Neutrophil (primary cell): ENCODE measurements at regions not wholly inside any gene's neighbourhood (a gene's known extent, or its start where the extent isn't known, plus 50 kb on each side); places are given as distances from the start of the nearest gene placed in this dataset.

Experiments
- H3K27ac ChIP-seq: fragments of 200-600 bp; sonication (generic); 2 replicates; pipeline ENCODE4 v1.5.1; 2016; ENCODE audit warnings: mild to moderate bottlenecking, moderate library complexity
- H3K27me3 ChIP-seq: fragments of 200-600 bp; sonication (generic); 2 replicates; pipeline ENCODE4 v1.6.0; 2016; ENCODE audit warnings: mild to moderate bottlenecking
- H3K36me3 ChIP-seq: fragments of 200-600 bp; sonication (generic); 2 replicates; pipeline ENCODE4 v1.5.1; 2017
- H3K4me1 ChIP-seq, 2 experiments: fragments of 200-600 bp in 1 of 2; sonication (generic) in 1 of 2; 1 replicate in 1 of 2; 2 replicates in 1 of 2; pipeline versions ENCODE4 v1.5.1 to v1.6.1; 2013 to 2016; ENCODE audit warnings: low read depth in 1 of 2, low read length in 1 of 2, mild to moderate bottlenecking in 1 of 2, moderate library complexity in 1 of 2; ENCODE audit not compliant: control insufficient read depth in 1 of 2, insufficient read depth in 1 of 2
- H3K4me3 ChIP-seq, 2 experiments: fragments of 200-600 bp in 1 of 2; sonication (generic) in 1 of 2; 1 replicate in 1 of 2; 2 replicates in 1 of 2; pipeline ENCODE4 v1.5.1; 2013 to 2016; ENCODE audit warnings: low read depth in 1 of 2, low read length in 1 of 2, mild to moderate bottlenecking in 1 of 2, moderate library complexity in 1 of 2
- H3K9me3 ChIP-seq: fragments of 200-600 bp; sonication (generic); 2 replicates; pipeline ENCODE4 v1.5.1; 2016
- TF ChIP-seq, protein P1 (sequence below): fragments of 200-600 bp; sonication (generic); IDR thresholded peaks from 2 replicates; pipeline ENCODE4 v1.5.1; 2016; ENCODE audit warnings: antibody characterized with exemption

- Histone ChIP-seq H3K27me3 (peaks cover 8% of the 10 kb centered on the region), H3K4me1 (peaks cover 6% of the 10 kb centered on the region in 2 experiments), H3K4me3 (no peak overlapping the region), H3K27ac (no peak overlapping the region), H3K9me3 (no peaks in the 10 kb centered on the region), H3K36me3 (no peaks in the 10 kb centered on the region)
- TF ChIP-seq, protein P1, sequence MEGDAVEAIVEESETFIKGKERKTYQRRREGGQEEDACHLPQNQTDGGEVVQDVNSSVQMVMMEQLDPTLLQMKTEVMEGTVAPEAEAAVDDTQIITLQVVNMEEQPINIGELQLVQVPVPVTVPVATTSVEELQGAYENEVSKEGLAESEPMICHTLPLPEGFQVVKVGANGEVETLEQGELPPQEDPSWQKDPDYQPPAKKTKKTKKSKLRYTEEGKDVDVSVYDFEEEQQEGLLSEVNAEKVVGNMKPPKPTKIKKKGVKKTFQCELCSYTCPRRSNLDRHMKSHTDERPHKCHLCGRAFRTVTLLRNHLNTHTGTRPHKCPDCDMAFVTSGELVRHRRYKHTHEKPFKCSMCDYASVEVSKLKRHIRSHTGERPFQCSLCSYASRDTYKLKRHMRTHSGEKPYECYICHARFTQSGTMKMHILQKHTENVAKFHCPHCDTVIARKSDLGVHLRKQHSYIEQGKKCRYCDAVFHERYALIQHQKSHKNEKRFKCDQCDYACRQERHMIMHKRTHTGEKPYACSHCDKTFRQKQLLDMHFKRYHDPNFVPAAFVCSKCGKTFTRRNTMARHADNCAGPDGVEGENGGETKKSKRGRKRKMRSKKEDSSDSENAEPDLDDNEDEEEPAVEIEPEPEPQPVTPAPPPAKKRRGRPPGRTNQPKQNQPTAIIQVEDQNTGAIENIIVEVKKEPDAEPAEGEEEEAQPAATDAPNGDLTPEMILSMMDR = no peak
Observed at GRCh38 chr18:10027461-10027860, 113.6 kb downstream of the VAPA start.

DNA sequence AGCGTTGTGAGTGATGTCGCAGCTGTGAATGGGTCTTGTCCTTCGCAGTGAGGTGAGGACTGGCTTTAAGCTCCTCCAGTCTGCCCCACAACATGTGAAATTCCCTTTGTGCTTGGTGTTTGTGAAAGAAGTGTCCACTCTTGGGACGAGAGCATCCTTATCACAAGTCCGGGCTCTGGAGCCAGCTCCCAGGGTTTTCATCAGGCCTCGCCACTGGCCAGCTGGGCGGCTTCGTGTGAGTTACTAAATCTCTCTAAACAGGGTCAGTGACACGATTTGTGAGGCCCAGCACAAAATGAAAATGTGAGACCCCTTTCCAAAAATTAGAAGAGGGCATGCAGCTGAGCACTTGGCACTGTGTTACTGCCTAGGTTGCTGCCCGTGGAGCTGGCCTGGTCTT lies 115.9 kb downstream of the VAPA start:
- Histone ChIP-seq H3K36me3 (no peaks in the 10 kb centered on the region), H3K4me1 (peaks cover 10 to 11% of the 10 kb centered on the region in 2 experiments), H3K27ac (no peak overlapping the region), H3K4me3 (no peak overlapping the region), H3K9me3 (no peaks in the 10 kb centered on the region), H3K27me3 (peaks cover 20% of the 10 kb centered on the region)
- TF ChIP-seq, protein P1 = no peak

- Histone ChIP-seq H3K36me3 (no peaks in the 10 kb centered on the region), H3K9me3 (no peaks in the 10 kb centered on the region), H3K4me1 (peaks cover 10 to 11% of the 10 kb centered on the region in 2 experiments), H3K27me3 (peaks cover 20% of the 10 kb centered on the region), H3K4me3 (no peak overlapping the region), H3K27ac (no peak overlapping the region)
- TF ChIP-seq, protein P1 = no peak
Observed at GRCh38 chr18:10030816-10031541, 117.2 kb downstream of the VAPA start.

DNA sequence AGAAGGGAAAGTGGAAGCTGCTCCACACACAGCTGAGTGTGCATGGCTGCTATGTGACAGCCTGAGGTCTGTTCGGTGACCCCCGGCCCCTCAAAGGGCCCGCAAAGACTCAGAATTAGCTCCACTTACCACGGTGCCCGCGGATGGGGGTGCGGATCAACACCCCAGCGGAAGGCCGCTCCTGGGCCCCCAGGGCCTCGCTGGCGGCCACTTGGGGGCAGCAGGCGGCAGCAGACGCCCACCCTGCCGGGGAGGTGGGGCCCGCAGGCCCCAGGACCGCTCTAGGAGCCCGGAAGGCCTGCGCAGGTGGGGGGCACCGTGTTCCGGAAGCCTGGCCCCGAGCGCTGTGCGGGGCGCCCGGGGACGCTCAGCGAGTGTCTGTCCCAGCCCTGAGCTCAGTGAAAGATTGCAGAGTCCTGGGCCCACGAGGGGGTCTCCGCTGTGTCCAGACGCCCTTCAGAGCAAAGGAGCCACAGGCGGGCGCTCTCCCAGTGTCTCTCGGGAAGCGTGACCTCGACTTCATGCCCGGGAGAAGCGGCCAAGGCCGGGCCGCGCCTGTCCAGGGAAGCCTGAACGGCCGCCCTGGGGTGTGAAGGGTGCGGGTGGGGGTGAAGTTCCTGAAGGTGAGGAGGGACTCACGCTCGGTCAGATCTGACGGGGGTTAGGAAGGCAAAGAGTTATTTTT lies 118.7 kb downstream of the VAPA start:
- TF ChIP-seq, protein P1 = no peak
- Histone ChIP-seq H3K36me3 (no peaks in the 10 kb centered on the region), H3K9me3 (no peaks in the 10 kb centered on the region), H3K4me3 (peak overlapping the region; percentile 51 to 58), H3K27me3 (peaks cover 20% of the 10 kb centered on the region), H3K27ac (no peak overlapping the region), H3K4me1 (peaks cover 10 to 11% of the 10 kb centered on the region in 2 experiments)

- TF ChIP-seq, protein P1 = no peak
- Histone ChIP-seq H3K4me3 (peak overlapping the region in 1 of 2 experiments; percentile 51), H3K27me3 (peaks cover 20% of the 10 kb centered on the region), H3K36me3 (no peaks in the 10 kb centered on the region), H3K9me3 (no peaks in the 10 kb centered on the region), H3K4me1 (peaks cover 10 to 11% of the 10 kb centered on the region in 2 experiments), H3K27ac (no peak overlapping the region)
Observed at GRCh38 chr18:10033016-10033399, 119.2 kb downstream of the VAPA start.
